H1 (cell line): ENCODE measurements at regions not wholly inside any gene's neighbourhood (a gene's known extent, or its start where the extent isn't known, plus 50 kb on each side); places are given as distances from the start of the nearest gene placed in this dataset.

ENCODE experiments used
- CHD2 ChIP-seq: IDR thresholded peaks from 2 replicates; pipeline ENCODE4 v1.6.1; 2012; ENCODE audit warnings: low read length, improper control_type of control experiment
- CHD7 ChIP-seq: fragments of 300-600 bp; sonication (generic); IDR thresholded peaks from 2 replicates; pipeline ENCODE4 v1.7.1; 2012; ENCODE audit warnings: low read length, moderate library complexity, mild to moderate bottlenecking, inconsistent platforms; ENCODE audit not compliant: insufficient replicate concordance
- E2F6 ChIP-seq: IDR thresholded peaks from 2 replicates; pipeline ENCODE4 v1.6.1; 2012; ENCODE audit warnings: inconsistent platforms
- RAD21 ChIP-seq, 2 experiments: IDR thresholded peaks in 1 of 2; conservative IDR thresholded peaks in 1 of 2; 2 replicates each; pipeline ENCODE4 v1.6.1; 2011; ENCODE audit warnings: low read depth in 2 of 2, low read length in 2 of 2, improper control_type of control experiment in 1 of 2, inconsistent platforms in 1 of 2, mild to moderate bottlenecking in 1 of 2, moderate library complexity in 1 of 2
- SIX5 ChIP-seq: IDR thresholded peaks from 2 replicates; pipeline ENCODE4 v1.6.1; 2011; ENCODE audit warnings: mild to moderate bottlenecking, low read depth, low read length

- no peak for TF ChIP-seq CHD7
- TF ChIP-seq CHD2 = no peak
- no peak for TF ChIP-seq E2F6
- TF ChIP-seq SIX5 = no peak
- TF ChIP-seq RAD21 (IDR thresholded peaks at IDR 0.05 in 1 of 2, conservative IDR thresholded peaks at IDR 0.05 in 1 of 2; ENCODE audit: low read depth in 2 of 2, low read length in 2 of 2) = no peak
Observed at GRCh38 chr16:22754577-22754976, 59.4 kb upstream of the HS3ST2 start (continued).
